NOMO-1 treated with DMSO at 0.1 percent for 48 hours (cell line): ENCODE measurements at regions not wholly inside any gene's neighbourhood (a gene's known extent, or its start where the extent isn't known, plus 50 kb on each side); places are given as distances from the start of the nearest gene placed in this dataset.

ENCODE experiments used
- DNase-seq: peaks from one replicate; lab custom pipeline; 2025; ENCODE audit not compliant: unreplicated experiment; lab: John Stamatoyannopoulos, UW

DNA sequence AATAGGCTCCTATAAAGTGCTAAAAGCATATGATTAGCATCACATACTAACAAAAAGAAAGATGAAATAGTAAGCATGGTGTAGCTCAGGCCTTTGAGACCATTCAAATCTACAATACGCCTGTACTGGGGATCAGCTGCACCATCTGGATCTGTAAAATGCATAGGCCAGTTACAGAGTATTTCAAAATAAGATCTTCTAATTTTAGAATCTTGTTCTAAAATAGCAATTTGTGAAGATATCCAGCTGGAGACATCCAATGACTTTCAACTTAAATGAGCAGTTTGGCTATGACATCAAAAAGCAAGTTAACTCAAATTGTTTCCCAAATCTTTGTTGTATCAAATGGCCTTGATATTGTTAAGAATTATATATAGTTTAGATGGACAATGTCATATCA, 386.3 kb downstream of the MRPS30 start:
- DNase-seq = no peak
